HG03378 (cell line): ENCODE measurements at regions not wholly inside any gene's neighbourhood (a gene's known extent, or its start where the extent isn't known, plus 50 kb on each side); places are given as distances from the start of the nearest gene placed in this dataset.
"Not testable (repeated sequence)": the region's sequence is repeated elsewhere in the genome, so short reads cannot be mapped to it uniquely, and the experiment has no call there.

Experiments used
- ATAC-seq: cut with Tn5 transposase; IDR thresholded peaks from one replicate; pipeline ENCODE4 v1.9.1; 2021; ENCODE audit warnings: mild to moderate bottlenecking, moderate library complexity; ENCODE audit not compliant: unreplicated experiment

DNA sequence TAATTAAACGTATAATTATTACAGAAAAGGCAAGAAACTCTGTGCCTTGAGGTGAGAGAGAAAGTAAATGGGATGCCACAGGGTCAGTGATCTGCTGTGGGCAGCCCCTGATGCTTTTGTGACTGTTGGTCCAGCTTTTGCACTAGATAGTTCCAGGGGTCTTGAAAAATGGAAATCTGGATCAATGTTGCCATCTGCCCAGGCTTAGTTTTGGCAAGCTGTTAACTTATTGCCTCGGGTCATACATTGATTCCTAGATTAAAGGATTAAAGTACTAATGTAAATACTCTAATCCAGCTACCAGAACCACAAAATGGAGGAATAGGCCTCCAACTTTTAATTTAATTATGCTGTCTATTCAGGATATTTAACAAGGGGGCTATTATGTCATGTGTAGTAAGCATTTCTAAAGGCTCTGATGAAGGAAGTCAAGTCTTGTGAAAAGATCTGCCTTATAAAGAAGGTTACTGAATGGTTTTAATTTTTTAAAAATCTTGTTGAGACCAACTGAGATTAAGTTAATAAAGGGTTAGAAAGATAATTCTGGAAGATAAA is 376.0 kb upstream of the HS3ST5 start:
- ATAC-seq = no peak

DNA sequence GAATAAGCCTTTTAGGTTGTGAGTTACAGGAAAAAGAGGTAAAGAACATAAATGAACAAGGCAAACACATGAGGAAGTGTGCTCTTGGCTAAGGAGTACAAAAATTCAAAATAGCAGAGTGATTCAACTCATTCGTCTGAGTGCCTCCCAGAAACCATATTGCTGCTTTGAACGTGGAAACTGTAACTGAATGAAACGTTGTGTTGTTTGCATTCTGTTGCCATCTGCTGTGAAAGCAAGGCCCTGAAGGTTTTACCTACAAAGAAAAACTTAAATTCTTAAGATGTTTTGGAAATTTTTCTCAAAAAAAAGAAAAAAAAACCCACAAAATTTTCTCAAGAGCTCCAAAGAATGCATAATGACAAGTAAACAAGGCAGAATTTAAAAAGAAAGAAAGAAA is 375.4 kb upstream of the HS3ST5 start:
- ATAC-seq = no peak

DNA sequence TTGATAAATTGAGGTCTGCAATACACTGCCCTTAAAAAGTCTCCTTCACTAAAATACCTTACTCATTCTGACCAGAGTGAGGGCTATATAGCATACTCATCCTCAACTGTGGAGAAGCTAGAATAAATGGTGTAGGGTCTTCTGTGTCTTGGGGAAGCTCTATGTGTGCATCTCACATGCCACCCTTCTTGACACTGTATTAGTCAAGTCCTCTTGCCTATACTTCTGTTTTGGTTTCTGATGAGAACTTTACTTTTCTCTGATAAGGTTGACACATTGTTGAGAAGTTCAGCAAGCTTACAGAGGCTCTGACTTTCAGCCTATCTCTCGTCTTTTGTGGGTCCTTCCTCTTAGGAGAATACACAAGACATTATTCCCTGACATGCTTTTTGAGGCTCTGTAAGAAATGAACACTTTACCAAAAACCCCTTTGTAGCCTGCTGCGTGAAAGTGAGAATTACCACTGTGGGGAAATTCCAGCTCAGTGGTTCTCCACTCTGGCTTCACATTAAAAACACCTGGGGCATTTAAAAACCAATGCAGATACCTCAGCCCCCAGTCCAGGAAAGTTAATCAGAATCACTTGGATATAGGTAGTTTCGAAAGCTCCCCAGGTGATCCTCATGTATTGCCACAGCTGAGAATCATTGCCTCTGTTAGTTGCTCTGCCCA is 372.1 kb upstream of the HS3ST5 start:
- peak; percentile 60 for ATAC-seq

DNA sequence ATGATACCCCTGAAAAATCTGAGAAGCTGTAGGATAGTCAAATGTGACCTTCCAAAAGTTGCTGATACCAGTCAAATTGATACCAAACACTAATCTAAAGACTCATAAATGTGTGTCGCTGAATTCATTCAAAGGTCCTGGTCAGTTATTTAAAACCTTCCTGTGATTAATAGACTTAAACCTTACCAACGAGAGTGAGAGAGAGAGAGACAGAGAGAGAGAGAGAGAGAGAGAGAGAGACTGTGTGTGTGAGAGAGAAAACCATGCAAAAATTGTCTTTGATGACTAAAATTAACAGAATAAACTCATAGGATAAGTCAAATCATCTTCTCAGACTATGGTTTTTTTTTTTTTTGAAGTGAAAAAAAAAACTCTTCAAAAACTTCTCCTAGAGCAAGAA is 370.9 kb upstream of the HS3ST5 start:
- ATAC-seq = no peak

DNA sequence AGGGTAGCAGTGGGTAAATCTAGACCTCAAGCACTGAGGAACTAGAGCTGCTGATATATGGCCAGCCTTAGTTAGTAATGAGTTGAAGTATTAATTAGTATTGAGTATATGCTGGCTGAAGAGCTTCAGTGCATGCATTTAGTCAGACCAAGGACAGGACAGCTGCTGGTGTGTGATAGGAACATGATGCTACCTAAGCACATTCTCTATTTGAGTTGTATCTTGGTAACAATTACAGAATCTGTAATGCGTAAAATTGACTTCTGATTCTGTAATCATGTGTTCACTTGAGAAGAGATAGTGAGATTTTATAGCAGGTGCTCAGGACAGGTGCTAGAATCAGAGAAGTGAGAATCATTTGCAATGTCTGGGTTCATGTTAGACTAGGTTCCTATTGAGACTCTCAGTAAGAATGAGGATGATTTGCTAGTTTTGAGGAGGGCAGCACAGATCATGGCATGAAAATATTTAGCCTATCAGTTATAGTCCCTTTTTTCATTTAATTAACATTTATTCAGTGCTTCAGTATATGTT is 369.4 kb upstream of the HS3ST5 start:
- no peak for ATAC-seq

DNA sequence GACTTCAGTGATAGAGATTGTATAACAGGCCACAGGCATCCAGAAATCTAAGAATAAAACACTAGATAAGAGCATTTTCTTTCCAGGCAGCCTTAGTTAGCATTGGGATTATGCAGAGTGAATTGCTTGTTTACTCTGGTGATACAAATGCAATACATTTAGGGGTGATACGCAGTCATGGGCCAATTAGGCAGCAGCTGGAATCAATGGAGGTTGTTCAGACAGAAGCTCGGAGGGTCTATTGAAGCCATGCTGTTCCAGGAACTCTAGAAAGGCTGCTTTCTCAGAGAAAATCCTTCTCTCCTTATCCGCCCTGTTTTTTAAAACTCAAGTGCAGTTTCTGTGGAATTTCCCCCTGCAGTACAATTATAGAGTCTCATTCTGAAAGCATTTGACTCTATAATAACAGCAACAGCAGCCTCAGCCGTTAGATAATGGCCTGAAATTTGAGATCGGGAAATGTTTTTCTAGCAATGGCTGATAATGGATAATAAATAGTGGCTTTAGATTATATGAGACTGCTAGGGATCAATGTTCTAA is 364.3 kb upstream of the HS3ST5 start:
- ATAC-seq = no peak

DNA sequence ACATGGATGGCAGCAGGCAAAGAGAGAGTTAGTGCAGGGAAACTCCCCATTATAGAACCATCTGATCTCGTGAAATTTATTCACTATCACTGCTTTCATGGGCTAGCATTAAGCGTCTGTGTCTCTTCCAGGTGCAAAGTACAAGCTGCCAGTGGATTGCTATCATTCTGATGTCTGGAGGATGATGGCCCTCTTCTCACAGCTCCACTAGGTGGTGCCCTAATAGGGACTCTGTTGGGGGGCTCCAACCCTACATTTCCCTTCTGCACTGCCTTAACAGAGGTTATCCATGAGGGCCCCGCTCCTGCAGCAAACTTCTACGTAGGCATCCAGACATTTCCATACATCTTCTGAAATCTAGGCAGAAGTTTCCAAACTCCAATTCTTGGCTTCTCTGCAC is 347.8 kb upstream of the HS3ST5 start:
- ATAC-seq = no peak

DNA sequence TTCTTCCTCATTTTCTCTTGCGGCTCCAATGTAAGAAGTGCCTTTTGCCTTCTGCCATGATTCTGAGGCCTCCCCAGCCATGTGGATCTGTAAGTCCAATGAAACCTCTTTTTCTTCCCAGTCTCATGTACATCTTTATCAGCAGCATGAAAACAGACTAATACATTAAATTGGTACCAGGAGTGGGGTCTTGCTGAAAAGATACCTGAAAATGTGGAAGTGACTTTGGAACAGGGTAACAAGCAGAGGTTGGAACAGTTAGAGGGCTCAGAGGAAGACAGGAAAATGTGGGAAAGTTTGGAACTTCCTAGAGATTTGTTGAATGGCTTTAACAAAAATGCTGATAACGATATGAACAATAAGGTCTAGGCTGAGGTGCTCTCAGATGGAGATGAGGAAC is 316.7 kb upstream of the HS3ST5 start:
- ATAC-seq = no peak

DNA sequence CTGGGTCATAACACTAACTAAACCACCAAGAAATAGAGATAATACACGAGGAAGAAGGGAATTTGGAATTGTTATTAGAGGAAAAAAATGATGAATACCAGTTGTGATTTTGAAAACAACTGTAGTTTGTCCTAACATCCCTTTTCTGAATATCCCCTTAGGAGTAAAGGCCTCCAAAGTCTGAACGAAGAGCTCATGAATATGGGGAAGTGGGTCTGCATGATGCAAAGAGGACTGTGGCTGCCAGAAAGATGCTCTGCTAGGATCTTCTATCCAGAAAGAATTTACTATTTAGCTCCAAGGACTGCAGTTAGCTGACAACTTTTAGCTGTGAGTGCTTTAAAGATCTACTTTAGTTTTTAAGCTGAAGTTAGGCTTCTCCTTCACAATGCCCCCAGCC is 308.8 kb upstream of the HS3ST5 start:
- ATAC-seq = no peak

DNA sequence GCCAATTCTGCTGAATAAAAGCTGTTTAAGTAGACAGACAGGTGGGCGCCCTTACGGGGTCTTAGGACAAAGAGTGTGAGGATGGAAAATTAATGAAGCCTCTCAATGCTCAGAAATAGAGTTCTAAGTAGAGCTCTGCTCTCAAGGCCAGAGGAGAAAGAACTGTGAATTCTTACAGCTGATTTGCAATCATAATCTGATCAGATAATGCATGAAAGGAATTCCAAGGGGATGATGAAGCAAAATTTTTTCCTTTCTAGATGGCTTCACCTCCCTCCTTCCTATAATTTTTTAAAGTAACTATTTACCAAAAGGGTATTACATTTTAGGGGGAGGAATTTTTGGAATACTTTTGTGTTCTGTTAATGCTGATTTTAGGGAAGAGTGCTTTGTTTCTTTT is 308.1 kb upstream of the HS3ST5 start:
- no peak for ATAC-seq

DNA sequence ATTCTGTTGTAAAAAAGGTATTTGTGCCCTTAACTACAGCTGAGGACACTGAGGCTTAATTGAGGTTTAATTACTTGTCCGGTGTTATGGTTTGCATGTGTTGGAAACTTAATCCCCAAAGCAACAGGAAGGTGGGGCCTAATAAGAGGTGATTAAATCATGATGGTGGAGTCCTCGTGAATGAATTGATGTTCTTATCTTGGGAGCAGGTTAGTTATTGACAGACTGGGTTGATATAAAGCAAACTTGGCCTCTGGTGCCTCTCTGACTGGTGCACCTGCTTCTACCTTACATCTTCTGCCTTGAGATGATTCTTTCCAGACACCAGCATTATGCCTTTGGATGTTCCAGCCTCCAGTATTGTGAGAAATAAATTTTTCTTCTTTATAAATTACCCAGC is 306.5 kb upstream of the HS3ST5 start:
- ATAC-seq = no peak

DNA sequence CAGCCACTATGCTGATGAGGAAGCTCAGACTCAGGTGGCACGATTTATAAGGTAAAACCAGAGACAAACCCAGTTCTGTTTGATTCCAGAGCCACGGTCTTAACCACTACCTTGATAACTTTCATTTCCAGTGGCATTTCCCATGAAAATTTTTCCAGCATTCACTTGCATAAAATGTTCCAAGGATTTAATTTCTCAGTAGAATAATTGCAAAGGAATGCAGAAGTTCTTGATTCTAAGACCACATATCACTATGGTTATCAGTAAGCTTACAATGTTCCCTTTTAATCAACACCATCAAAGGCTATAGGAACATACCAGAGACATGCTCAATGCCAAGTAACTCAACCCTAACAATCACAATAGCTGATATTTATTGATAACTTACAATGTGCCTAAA is 306.0 kb upstream of the HS3ST5 start:
- no peak for ATAC-seq

DNA sequence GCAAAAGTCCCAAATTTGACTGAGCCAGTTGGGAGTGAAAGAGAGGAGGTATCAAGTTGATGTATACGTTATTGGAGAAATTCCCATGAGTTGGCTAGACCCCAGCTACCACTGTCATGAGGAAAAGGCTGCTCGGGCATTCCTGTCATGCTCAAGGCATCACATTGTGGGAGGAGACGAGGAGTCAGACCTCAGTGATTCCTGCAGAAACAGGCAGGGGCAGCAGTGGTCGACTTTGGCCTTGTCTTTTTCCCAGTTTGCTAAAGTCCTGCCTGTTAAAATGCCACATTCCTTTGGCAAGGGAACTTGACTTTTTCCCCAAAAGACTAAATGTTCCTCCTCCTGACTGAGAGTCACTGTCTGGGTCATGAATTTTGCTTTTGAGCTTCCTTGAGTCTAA is 295.5 kb upstream of the HS3ST5 start:
- no peak for ATAC-seq

DNA sequence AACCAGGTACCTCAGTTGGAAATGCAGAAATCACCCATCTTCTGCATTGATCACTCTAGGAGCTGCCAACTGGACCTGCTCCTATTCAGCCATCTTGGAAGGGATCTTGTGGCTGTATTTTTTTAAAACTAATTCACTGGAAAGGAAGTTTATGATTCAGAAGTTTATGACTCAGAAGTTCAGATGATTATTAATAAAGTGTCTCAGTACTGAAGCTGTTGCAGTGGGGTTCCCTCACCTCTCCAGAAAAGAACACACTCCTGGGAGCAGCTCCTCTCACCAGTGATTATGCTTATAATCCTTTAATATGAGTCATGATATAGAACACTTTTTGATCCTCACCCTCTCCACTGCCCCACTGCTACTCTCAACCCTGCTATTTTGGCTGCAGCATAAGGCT is 291.2 kb upstream of the HS3ST5 start:
- no peak for ATAC-seq

DNA sequence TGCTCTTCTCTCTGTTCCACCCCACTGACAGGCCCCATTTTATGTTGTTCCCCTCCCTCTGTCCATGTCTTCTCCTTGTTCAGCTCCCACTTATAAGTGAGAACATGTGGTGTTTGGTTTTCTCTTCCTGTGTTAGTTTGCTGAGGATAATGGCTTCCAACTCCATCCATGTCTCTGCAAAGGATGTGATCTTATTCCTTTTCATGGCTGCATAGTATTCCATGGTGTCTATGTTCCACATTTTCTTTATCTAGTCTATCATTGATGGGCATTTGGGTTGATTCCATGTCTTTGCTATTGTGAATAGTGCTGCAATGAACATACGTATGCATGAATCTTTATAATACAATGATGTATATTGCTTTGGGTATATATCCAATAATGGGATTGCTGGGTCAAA is 283.4 kb upstream of the HS3ST5 start:
- not testable (repeated sequence) for ATAC-seq

DNA sequence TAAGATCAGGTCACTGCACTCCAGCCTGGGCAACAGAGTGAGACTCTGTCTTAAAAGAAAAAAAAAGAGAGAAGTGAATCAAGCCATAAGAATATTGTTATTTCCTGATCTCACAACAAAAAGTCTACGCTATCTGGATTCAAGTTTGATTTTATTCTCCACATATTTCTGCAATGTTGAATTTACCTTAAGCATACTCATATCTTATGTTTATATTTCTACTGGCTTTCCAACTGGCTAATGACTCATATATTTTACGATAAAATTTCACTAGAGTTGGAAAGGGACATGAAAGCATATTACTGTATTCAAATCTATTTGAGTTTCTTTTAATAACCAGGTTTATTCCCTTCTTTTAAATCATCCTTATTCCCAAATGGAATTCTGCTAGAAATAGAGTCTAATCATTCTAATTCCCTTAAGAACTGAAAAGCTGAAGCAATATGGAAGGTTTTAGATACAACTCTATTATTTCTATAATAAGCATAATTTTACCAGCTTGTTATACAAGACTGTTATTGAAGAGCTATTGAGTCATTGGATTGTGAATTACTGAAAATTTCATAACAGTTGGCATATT is 276.9 kb upstream of the HS3ST5 start:
- no peak for ATAC-seq

DNA sequence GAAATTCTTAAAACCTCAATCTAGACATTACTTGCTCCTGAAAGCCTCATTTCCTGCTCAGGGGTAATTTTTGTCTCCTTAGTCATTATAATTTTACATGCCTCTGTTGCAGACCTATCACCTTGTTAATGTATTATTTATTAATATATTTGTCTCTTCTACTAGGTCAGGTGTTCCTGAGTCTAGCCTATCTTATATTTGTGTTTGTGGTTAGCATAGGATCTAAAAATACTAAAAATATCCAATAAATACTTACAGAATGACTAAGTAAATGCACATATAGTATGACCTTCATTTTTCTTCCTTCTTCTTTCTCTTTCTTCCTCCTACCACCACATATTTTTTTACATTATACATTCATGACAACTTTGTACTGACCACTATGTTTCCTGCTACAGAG is 268.9 kb upstream of the HS3ST5 start:
- peak; percentile 56 for ATAC-seq

DNA sequence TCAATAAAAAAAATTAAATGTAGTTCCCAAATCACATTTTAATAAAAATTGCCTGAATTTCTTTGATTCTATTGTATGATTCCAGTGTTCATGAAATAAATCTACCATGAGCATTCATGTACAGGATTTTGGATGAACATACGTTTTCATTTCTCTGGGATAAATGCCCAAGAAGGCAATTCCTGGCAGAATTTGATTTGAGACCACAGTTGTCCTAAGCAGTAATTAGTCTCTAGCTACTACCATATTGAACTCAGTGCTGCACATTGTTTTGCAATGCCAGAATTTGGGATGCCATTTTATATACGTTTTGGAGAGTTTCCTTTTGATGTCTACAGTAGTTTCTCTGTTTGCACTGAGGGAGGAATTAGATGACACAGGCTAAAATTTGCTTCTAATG is 265.3 kb upstream of the HS3ST5 start:
- ATAC-seq = no peak

DNA sequence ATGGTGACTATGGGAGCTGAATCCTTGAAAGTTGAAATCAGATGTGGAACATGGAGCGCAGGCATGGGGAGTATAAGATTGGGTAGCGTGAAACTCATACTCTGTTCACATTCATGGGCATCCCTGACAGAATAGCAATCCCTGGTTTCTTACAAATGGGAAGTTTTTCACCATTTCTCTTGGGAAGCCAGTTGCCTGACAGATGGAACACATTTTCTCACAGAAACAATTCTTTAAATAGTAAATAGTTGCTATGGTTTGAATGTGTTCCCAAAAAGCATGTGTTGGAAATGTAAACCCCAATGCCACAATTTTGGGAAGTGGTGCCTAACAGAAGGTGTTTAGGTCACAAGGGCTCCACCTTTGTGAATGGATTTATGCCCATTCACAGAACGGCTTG is 262.8 kb upstream of the HS3ST5 start:
- ATAC-seq = no peak

DNA sequence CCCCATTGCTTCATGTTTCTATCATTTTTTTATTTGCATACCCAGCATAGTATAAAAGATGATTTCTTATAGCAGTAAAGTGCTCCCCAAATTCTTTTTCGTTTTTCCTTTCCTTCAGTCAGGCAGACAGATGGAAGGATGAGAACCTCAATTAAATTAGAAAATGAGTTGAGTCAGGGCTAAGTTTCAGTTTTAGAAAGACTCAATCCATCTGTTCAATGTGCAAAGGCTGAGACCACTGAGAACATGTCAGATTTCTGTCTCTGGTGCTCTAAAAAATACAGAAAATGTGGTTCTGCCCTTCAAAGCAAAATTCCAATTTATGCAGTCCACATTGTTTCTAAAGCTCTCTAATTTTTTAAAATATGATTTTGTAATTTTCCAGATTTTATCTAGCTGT is 257.6 kb upstream of the HS3ST5 start:
- no peak for ATAC-seq

DNA sequence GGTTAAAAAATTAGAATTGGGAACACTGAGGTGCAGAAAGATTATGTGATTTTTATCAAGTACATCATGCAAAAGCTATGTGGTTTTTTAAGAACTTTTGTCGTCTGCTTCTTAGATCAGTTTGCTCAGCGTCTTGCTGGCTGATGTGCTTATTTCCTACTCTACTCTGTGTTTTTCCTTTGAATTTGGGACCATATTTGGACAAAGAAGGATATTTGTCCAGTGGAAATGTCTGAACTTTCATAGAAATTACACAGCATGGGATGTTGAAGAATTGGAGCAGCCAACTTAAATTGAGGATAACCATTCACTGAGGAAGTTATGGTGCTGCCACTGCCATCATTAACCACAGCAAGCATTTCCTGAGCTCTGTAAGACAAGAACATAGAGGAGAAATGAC is 252.8 kb upstream of the HS3ST5 start:
- ATAC-seq = no peak

DNA sequence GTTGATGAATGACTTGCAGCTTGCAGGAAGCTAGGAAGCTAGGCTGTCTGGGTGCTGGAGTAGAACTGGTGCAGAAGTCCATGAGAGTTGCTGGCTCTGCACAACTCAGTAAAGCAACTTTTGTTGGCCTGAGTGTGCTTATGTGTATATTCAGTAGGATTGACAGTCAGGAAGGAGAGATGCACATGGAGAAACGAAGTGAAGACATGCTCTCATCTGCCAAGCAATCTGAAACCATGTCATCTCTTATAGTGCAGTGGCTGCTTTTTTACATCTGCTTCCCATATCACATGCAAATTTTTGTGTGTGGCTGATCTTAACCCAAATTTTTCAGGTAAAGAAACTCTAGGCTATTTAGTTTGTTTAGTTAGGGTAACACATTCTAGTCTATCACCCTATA is 252.4 kb upstream of the HS3ST5 start:
- ATAC-seq = no peak
